AML-193 (cell line): ENCODE measurements at regions not wholly inside any gene's neighbourhood (a gene's known extent, or its start where the extent isn't known, plus 50 kb on each side); places are given as distances from the start of the nearest gene placed in this dataset.
"Not testable (repeated sequence)": the region's sequence is repeated elsewhere in the genome, so short reads cannot be mapped to it uniquely, and the experiment has no call there.

ENCODE experiments used
- DNase-seq, 2 experiments: peaks; one replicate each; lab custom pipeline; 2025; lab: John Stamatoyannopoulos, UW

DNA sequence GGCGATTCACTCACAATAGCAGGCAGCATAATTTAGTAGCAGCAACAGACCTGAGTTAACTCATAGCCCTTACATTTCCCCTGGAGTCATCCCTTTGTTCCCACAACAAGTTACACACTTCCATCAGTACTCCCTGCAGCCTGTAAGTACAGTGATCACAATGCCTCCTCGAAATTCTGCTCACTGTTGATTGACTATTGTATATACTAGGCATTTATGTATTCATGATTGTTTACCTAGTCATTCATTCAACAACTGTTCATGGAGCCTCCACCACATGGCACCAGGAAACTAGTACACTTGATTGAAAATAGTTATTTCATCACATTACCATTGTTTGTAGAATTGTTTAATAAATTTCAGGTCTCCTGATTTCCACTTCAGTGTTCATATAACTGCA lies 71.4 kb upstream of the P3H2 start:
- no peak for DNase-seq

DNA sequence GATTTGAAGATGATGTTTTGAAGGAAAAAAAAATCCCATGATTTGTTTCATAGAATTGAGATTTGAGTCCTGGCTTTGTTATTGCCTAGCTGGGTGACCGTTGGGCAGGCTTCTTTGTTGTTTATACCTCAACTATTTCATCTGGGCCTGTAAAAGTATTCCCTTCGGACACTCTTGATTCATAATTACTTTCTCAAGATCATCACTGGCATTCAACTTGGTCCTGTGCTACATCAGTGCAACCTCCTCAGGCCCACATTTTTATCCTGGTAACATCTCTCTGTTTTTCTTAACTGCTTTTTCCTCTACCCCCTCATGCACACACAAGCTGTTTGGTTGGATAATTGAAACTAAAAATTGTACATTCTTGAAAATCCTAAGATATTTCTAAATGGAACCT lies 67.5 kb upstream of the P3H2 start:
- DNase-seq: no peak

- no peak for DNase-seq
These were observed 62.4 kb upstream of the P3H2 start for GRCh38 chr3:190183121-190183520.

GRCh38 chr3:190182418-190183043 lies 61.8 kb upstream of the P3H2 start:
- no peak for DNase-seq

DNA sequence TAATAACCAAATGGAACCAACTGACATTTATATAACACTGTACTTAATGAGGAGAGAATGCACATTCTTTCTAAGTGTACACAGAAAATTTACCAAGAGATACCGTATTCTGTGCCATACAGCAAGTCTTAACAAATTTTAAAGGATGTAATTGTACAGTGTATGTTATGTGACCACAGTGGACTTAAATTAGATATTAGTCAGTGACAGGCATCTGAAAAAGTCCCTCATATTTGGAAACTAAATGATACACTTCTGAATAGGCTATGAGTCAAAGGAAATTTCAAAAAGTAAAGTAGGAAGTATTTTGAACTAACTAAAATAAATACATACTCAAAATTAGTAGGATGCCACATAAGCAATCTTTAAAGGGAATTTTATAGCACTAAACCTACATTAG lies 59.6 kb upstream of the P3H2 start:
- DNase-seq: no peak

GRCh38 chr3:190178779-190179178 lies 58.1 kb upstream of the P3H2 start:
- no peak for DNase-seq

DNA sequence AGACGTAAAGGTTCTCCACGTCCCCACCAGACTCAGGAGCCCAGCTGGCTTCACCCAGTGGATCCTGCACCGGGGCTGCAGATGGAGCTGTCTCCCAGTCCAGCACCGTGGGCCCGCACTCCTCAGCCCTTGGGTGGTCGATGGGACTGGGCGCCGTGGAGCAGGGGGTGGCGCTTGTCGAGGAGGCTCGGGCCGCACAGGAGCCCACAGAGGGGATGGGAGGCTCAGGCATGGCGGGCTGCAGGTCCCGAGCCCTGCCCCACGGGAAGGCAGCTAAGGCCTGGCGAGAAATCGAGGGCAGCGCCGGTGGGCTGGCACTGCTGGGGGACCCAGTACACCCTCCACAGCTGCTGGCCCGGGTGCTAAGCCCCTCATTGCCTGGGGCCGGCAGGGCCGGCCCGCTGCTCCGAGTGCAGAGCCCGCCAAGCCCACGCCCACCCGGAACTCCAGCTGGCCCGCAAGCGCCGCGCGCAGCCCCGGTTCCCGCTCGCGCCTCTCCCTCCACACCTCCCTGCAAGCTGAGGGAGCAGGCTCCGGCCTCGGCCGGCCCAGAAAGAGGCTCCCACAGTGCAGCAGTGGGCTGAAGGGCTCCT lies 56.3 kb upstream of the P3H2 start:
- not testable (repeated sequence) for DNase-seq

DNA sequence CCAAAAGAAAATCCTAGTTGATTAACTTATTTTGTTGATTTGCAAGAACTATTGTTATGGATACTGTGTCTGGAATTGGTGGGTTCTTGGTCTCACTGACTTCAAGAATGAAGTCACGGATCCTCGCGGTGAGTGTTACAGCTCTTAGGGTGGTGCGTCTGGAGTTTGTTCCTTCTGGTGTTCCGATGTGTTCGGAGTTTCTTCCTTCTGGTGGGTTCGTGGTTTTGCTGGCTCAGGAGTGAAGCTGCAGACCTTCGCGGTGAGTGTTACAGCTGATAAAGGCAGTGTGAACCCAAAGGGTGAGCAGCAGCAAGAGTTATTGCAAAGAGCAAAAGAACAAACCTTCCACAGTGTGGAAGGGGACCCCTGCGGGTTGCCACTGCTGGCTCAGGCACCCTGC lies 55.4 kb upstream of the P3H2 start:
- not testable (repeated sequence) for DNase-seq

DNA sequence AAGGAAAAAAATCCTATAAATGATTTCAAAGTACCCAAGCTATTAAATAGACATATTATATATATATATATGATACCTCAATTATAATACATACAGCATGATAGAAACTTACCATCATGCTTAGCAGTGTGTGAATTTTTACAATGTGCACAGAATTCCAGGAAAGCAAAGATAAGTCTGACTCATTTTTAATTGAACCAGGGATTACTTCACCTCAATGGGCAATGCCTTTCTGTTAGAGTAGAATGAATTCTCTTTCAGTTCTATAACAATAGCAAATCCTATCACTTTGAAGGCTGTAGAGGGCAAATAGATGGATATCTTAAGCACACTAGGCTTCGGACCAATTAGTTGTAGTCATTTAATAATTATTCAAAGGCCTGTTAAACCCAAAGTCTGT lies 54.8 kb upstream of the P3H2 start:
- DNase-seq: no peak

DNA sequence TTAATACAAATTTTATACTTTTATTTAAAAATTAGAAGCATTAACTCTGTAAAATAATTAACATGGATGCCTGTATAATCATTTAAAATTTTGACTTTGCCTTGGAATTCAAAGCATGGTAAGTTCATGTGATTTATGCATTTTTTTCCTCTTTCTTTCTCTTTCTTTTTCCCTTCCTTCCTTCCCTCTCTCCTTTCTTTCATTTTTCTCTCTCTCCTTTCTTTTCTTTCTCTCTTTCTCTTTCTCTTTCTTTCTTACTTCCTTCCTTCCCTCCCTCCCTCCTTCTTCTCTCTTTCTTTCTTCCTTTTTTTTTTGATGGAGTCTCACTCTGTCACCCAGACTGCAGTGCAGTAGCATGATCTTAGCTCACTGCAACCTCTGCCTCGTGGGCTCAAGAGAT lies 53.8 kb upstream of the P3H2 start:
- no peak for DNase-seq

GRCh38 chr3:190173426-190173825 lies 52.7 kb upstream of the P3H2 start:
- no peak for DNase-seq

GRCh38 chr3:190172751-190173150 lies 52.1 kb upstream of the P3H2 start:
- no peak for DNase-seq
